ENCODE measurements at regions not wholly inside any gene's neighbourhood (a gene's known extent, or its start where the extent isn't known, plus 50 kb on each side); places are given as distances from the start of the nearest gene placed in this dataset.
A peak's percentile ranks its signal among the peaks of the same experiment; 100 is the strongest.

DNA sequence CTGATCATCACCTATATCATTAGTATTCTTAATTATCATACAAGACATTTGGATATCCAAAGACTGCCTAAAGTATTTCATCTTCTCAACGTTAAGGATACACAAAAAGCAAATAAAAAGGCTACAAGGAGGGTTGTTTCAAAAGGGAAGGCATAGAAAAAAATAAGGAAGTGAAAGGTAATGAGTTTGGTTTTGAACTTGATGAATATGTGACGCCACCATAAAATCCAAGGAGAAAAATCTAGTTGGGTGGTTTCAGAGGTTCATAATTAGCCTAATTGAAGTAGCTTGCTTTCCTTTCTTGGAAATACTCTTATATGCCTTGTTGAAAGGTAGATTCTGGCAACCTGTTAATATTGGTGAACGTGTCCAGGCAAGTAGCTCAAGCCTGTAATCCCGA, 96.1 kb upstream of the SGCD start:
- DNase-seq = no peak

DNA sequence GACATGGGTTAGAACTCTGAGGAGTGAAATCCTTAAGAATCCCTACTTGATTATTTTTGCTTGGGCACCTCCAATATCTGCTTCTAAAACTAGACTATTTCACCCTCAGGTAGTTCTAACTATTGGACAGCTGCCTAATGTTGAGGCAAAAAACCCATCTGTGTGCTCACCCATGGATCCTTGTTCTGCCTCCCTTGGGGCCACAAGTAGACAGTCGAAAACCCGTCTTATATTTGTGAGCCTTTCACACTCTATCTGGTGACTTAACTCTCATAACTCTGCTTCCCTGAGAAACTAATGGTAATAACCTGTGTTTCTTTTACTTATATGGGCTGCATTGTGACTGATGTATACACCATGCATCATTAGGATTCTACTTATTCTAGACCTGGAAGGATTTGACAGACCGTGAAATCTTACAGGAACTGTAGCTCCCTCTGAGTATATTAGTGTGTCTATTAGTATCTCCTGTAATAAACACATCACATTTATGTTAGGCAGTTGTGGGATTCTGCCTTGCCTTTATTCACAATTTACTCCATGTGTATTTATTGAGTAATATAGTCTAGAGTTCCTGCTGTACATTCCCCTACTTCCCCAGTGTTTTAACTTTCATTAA, 94.6 kb upstream of the SGCD start:
- no peak for DNase-seq

DNA sequence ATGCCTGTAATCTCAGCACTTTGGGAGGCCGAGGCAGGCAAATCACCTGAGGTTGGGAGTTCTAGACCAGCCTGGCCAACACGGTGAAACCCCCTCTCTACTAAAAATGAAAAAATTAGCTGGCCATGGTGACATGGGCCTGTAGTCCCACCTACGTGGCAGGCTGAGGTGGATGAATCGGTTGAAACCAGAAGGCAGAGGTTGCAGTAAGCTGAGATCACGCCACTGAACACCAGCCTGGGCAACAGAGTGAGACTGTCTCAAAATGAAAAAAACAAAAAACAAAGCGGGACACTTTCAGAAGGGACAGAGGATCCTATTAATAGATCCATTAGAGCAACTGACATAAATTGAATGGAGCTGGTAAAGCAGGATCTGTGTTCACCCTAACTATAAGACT, 89.6 kb upstream of the SGCD start:
- DNase-seq = no peak

DNA sequence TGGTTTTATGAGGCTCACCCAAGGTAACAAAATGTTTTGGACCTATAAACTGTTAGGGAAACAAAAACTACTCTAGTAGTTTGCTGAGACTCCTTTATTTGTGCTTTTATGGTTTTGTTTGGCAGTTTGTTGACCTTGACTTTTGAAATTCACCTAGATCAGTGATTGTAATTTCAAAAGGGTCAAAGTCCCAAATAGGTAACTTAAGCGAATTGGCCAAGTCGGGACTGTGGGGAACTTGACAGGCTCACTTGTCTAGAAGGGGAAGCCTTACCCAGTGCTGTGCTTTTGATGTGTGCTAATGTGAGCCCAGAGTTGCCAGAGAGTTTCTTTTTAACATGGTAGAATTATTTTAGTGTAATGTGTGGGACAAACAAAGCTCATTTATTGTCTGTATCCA, 87.2 kb upstream of the SGCD start:
- DNase-seq = no peak

DNA sequence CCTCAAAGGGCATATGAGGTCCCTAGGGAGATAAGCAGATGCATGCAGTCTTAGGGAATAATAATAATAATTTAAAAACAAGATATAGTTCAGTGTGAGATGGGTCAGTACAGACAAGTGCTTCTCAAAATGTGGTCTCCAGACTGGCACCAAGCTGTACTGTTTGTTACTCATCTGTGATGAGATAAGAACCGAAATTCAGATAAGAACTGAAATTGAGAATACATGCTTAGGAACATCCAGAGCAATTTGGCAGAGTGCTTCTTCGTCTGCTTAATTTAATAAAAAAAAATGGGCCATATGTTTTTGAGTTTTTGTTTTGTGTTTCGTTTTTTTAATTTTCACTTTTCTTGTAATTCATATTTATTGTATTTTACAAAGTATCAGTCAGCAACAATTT, 86.5 kb upstream of the SGCD start:
- DNase-seq = no peak

DNA sequence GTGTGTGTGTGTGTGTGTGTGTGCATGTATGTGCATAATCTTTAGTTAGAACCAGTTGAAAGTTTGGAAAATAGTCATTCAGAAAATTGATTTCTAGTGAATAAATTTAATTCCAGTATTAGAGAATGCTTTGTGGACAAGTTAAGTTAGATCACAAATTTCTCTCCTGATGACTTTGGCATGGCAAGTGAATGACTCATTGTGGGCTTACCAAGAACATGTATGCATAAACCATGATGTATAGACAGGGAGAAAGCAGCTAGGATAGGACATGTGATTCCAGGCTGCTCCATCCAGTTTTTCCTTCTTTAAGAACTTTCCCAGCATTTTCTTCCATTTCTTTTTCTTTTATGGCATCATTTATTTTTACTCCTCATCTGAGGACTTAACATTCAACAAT, 85.7 kb upstream of the SGCD start:
- DNase-seq = no peak

DNA sequence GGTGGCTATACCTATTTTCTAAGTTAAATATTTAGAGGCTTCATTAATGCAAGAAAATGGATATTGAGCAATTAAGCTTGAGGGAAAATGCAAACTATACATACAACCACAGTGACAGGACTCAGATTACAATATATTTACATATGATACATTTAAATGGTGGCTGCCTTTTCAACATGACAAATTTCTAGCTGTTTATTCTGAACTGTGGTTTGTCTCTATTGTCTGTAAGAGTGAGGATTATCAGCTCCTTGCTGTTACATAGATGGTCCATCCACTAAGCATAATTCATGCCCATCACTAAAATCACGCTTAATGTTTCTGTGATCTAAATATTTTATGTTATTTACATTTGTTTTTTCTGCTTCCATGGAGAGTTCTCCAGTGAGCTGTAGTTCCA, 81.1 kb upstream of the SGCD start:
- peak in 1 of 2 experiments; percentile 12 for DNase-seq

DNA sequence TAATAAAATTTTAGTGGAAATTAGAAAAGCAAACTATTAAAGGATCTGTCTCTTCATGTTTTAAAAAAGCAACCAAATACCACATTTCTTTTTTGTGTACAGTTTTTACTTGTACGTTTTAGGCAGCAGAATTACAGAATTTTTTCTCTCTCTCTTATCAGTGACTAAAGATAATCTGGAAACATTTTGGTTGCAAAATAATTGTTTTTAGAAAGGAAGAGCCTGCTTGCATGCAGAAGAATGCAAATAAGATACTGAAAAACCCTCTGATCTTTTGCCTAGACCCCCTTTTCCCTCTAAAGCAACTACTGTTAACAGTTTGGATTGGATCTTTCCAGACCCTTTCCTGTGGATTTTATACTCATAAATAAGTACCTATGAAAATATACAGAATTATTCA, 75.9 kb upstream of the SGCD start:
- DNase-seq = no peak

DNA sequence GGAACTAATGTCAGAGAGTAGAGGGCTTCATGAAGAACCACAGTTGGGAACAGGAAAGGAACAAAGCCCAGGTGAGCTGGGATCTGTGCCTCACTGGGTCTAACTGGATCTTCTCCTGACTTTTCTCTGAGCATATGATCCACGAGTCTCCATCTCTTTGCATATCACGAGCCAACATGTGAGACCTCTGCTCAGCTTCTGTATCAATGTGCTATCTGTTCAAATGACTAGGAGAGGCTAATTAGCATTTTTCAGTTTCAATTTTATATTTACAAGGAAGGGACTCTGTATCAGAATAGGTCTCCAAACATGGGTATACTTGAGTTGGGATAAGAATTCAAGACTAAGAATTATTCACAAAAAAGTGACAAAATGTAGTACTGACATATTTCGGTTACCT, 73.8 kb upstream of the SGCD start:
- DNase-seq = no peak

DNA sequence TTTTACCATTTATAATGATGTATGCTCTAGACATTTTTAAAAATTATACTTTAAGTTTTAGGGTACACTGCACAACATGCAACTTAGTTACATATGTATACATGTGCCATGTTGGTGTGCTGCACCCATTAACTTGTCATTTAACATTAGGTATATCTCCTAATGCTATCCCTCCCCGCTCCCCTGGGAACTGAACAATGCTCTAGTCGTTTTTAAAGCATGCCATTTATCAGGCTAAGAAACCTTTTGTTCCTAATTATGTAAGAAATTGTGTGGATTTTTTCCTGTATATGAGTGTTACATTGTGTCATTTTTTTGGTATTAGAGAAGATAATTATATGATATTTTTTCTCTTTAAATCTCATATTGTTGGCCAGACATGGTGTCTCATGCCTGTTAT, 72.8 kb upstream of the SGCD start:
- no peak for DNase-seq

DNA sequence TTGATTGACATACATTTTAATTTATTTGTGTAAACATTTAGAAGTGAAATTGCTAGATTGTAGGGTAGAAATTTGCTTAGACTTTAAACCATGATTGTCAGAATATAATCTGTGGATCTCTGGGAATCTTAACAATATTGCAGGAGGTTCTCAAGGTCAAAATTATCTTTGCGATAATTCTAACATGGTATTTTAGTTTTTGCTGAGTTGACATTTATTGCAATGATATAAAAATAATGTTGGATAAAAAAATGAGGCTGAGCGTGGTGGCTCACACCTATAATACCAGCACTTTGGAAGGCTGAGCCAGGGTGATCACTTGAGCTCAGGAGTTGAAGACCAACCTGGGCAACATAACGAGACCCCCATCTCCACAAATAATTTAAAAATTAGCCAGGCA, 70.3 kb upstream of the SGCD start:
- no peak for DNase-seq

DNA sequence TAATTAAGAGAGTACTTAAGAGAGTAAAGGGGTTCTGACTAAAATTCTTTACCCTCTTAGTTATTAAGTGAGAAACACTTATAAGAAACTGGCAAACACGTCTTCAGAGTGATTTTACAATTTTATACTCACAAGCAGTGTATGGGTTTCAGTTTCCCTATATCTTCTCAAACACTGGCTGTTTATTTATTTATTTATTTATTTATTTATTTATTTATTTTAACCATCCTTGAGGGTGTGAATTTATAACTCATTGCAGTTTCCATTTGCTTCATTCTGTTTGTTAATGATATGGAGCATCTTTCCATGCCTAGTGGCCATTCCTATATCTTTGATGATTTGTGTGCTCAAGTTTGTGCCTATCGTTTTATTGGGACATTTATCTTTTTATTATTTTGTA, 68.0 kb upstream of the SGCD start:
- no peak for DNase-seq

DNA sequence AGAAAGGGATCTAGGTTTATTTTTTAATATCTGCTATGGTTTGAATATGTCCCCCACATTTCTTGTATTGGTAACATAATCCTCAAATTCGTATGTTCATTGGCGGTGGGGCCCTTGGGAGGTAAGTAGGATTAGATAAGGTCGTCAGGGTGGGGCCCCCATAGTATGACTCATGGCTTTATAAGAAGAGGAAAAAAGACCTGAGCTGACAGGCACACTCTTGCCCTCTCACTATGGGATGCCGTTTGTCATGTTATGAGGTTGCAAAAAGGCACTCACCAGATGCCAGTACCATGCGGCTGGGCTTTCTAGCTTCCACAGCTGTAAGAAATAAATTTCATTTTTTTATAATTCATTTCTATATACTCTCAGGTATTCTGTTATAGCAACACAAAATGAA, 67.3 kb upstream of the SGCD start:
- DNase-seq = no peak

DNA sequence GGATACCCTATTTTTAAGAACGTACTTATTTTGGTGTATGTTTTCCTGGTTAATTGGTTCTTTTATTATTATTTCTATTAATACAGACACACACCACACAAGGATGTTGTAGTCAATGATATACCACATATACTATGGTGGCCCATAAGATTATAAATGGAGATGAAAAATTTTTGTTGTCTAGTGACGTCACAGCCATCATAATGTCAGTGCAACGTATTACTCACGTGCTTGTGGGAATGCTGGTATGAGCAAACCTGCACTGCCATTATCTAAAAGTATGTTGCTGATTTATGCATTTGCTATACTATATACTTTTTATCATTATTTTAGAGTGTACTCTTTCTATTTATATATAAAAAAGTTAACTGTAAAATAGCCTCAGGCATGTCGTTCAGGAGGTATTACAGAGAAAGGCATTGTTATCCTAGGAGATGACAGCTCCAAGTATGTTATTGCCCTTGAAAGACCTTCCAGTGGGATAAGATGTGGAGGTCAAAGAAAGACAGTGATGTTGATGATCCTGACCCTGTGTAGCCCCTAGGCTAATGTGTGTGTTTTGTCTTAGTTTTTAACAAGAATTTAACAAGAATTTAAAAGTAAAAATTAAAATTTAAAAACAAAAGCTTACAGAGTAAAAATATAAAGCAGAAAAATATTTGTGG, 65.6 kb upstream of the SGCD start:
- no peak for DNase-seq

DNA sequence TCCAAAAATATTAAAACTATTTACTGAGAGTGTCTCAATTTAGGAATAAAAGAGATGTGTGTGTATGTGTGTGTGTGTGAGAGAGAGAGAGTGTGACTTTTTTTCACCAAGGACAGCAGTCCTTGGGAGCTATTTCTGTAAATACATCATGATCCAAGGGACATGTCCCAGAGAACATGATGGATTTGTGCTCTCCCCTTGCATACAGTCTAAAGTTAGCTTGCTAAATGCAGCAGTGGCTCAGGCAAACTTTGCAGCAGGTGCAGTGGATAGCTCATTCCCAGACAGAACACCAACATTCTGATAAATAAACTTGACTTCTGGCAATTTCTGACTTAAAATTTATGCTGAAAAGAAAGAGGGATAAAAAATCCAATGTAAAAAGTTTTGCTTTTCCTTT, 55.4 kb upstream of the SGCD start:
- no peak for DNase-seq

DNA sequence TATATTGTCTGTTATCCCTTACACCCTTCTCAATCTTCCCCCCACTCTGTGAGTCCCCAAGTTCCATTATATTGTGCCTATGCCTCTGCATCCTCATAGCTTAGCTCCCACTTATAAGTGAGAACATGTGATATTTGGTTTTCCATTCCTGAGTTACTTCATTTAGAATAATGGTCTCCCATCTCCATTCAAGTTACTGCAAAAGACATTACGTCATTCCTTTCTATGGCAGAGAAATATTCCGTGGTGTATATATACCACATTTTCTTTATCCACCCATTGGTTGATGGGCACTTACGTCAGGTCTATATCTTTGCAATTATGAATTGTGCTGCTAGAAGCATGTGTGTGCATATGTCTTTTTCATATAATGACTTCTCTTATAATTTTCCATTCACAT, 54.8 kb upstream of the SGCD start:
- DNase-seq = no peak

DNA sequence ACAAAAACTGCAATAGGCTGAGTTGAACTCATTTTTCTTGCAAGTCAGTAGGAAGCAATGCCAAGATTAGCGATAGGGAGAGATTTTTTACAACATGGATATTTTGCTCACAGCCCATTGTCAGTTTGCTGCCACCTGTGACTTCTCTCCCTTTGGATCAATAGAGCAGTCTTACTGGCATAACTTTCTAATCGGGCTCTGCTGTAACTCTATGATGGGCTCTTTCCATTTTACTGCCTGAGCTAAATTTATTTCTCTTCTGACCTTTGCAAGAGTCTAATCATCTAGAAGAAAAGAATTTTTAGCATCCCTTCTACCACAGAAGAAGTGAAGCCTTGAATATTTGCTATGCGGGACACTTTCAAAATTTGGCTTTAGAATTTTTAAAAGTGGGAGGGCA, 53.6 kb upstream of the SGCD start:
- DNase-seq = no peak

DNA sequence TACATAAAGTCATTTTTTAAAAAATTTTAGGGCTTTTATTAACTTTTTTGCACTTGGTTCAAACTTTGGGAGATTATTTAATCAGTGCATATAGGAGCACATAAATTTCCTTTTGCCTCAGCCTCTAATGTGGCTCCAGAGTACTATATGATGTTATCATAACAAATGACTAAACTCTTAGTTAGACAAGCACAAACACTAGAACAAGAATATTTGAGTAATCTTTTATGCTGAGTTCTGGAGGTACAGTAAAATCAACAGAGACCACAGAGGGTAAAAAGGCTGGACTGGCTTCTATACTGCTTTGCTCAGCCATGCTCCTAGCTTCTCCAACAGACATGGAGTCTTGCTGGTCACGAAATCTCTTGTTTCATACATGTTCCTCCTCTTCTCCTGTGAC, 52.5 kb upstream of the SGCD start:
- DNase-seq = no peak

All from NCI-H526 (cell line).